ENCODE measurements at regions not wholly inside any gene's neighbourhood (a gene's known extent, or its start where the extent isn't known, plus 50 kb on each side); places are given as distances from the start of the nearest gene placed in this dataset.

GRCh38 chr18:41064916-41065315, 890.1 kb upstream of the PIK3C3 start:
- no peak for TF ChIP-seq CTCF (IDR thresholded peaks at IDR 0.05)
- no peak for TF ChIP-seq POLR2AphosphoS5 (IDR thresholded peaks at IDR 0.05)
- no peak for TF ChIP-seq POLR2A (IDR thresholded peaks at IDR 0.05)
- no peak for TF ChIP-seq EP300 (IDR thresholded peaks at IDR 0.05)

Data from sigmoid colon (tissue), 4 donors.